ENCODE measurements at regions not wholly inside any gene's neighbourhood (a gene's known extent, or its start where the extent isn't known, plus 50 kb on each side); places are given as distances from the start of the nearest gene placed in this dataset.

DNA sequence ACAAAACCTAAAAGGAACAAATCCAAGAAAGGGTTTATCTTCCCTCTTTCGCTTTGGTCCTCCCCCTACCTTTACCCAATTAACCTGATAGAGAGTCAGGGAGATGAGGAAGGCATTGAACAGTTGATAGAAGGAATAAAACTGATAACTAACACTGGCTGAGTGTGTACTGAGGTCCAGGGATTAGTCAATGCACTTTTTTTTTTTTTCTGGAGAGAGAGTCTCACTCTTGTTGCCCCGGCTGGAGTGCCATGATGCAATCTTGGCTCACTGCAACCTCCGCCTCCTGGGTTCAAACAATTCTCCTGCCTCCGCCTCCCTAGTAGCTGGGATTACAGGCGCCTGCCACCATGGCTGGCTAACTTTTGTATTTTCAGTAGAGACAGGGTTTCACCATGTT lies 250.2 kb upstream of the CWC22 start:
- H3K27ac Mint-ChIP-seq: peak overlapping the region; percentile 17 to 31 (median 22); a peak in 4 of 7 replicates
- H2AFZ ChIP-seq (ENCODE audit: low read length): no peak overlapping the region

More for the DNA sequence above, 250.2 kb upstream of the CWC22 start:
- H3K27me3 Mint-ChIP-seq (ENCODE audit: low read depth): no peaks in the 10 kb centered on the region
- Histone ChIP-seq H4K20me1 (ENCODE audit: control insufficient read depth, insufficient read depth, insufficient read length) (no peaks in the 10 kb centered on the region), H3T11ph (ENCODE audit: low read length) (no peak overlapping the region), H2BK5ac (ENCODE audit: insufficient read length, low read length) (no peak overlapping the region), H3K27me3 (ENCODE audit: insufficient read depth, low read length) (no peaks in the 10 kb centered on the region), H4K8ac (replicated peaks; ENCODE audit: insufficient read length, low read depth, low read length) (no peak overlapping the region), H3K18ac (ENCODE audit: insufficient read length, low read depth, low read length) (no peak overlapping the region), H3K4me1 (ENCODE audit: insufficient read depth, low read length) (no peaks in the 10 kb centered on the region; the same call in 1 of the 2 replicates), H3K9me3 (ENCODE audit: control insufficient read depth, low read depth, low read length) (no peaks in the 10 kb centered on the region), H3K4me2 (ENCODE audit: insufficient read depth, insufficient read length, low read length) (no peak overlapping the region), H3K56ac (ENCODE audit: insufficient read length, low read depth, low read length) (no peak overlapping the region), H2BK12ac (ENCODE audit: insufficient read length, low read depth, low read length) (no peak overlapping the region), H2BK15ac (ENCODE audit: low read depth, low read length) (no peak overlapping the region), H3K4ac (ENCODE audit: low read depth, low read length) (no peak overlapping the region), H3K9ac (ENCODE audit: extremely low read depth, insufficient read length, low read length) (no peak overlapping the region), H4K91ac (ENCODE audit: insufficient read length, low read depth, low read length) (no peak overlapping the region), H2AK5ac (ENCODE audit: insufficient read length, low read length) (no peak overlapping the region), H3K27ac (ENCODE audit: insufficient read length, low read depth, low read length) (no peak overlapping the region), H2BK20ac (ENCODE audit: low read depth, low read length, poor library complexity, severe bottlenecking) (no peak overlapping the region), H3K79me1 (ENCODE audit: insufficient read depth, low read depth, low read length, poor library complexity, severe bottlenecking) (no peaks in the 10 kb centered on the region), H3K79me2 (ENCODE audit: insufficient read depth, low read length) (no peaks in the 10 kb centered on the region), H3K23me2 (ENCODE audit: insufficient read length, low read depth, low read length, poor library complexity, severe bottlenecking) (no peaks in the 10 kb centered on the region), H3K14ac (ENCODE audit: insufficient read depth, low read length) (no peak overlapping the region), H4K5ac (ENCODE audit: insufficient read length, low read depth, low read length) (no peak overlapping the region), H2BK120ac (ENCODE audit: low read depth, low read length, poor library complexity, severe bottlenecking) (no peak overlapping the region), H3K23ac (ENCODE audit: insufficient read length, low read depth, low read length) (no peak overlapping the region)
- H3K36me3 Mint-ChIP-seq (ENCODE audit: insufficient read depth in 1 of 3, low read depth in 3 of 3): peaks cover 0 to 8% (median 0%) of the 10 kb centered on the region in 3 experiments; a peak in 2 of 7 replicates
- TF ChIP-seq, protein P1, sequence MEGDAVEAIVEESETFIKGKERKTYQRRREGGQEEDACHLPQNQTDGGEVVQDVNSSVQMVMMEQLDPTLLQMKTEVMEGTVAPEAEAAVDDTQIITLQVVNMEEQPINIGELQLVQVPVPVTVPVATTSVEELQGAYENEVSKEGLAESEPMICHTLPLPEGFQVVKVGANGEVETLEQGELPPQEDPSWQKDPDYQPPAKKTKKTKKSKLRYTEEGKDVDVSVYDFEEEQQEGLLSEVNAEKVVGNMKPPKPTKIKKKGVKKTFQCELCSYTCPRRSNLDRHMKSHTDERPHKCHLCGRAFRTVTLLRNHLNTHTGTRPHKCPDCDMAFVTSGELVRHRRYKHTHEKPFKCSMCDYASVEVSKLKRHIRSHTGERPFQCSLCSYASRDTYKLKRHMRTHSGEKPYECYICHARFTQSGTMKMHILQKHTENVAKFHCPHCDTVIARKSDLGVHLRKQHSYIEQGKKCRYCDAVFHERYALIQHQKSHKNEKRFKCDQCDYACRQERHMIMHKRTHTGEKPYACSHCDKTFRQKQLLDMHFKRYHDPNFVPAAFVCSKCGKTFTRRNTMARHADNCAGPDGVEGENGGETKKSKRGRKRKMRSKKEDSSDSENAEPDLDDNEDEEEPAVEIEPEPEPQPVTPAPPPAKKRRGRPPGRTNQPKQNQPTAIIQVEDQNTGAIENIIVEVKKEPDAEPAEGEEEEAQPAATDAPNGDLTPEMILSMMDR (conservative IDR thresholded peaks at IDR 0.05): no peak
- WGBS (ENCODE audit: extremely low coverage, insufficient read length, low lambda C conversion rate): no CpG with 5 or more reads among the region's 5 CpGs
- H3K9me3 Mint-ChIP-seq: 0 out of 5 replicates have a peak, but pooled peaks cover 0 to 2% of the 10 kb centered on the region in 2 experiments
- H3K4me3 Mint-ChIP-seq: no peak overlapping the region
- peaks cover 15 to 24% of the 10 kb centered on the region in 2 experiments for H3K4me1 Mint-ChIP-seq
- no peak for DNase-seq

Data from H9 (cell line).